CD4-positive, alpha-beta memory T cell (primary cell): ENCODE measurements at regions not wholly inside any gene's neighbourhood (a gene's known extent, or its start where the extent isn't known, plus 50 kb on each side); places are given as distances from the start of the nearest gene placed in this dataset.

ENCODE experiments used
- CTCF ChIA-PET: fragments of 350-600 bp; sonication (Branson Sonifier 250); formaldehyde crosslinking; loops from one replicate; lab custom pipeline; 2021; ENCODE audit warnings: inconsistent platforms; ENCODE audit not compliant: partially characterized antibody; lab: Charles Lee
- POLR2A ChIA-PET: fragments of 350-600 bp; sonication (Branson Sonifier 250); formaldehyde crosslinking; loops from one replicate; lab custom pipeline; 2021; ENCODE audit not compliant: partially characterized antibody; lab: Charles Lee
- DNase-seq, 5 donors: peaks; one replicate each; pipeline versions ENCODE4 v3.0.0 to v3.0.0-alpha.2; 2020 to 2022; ENCODE audit warnings: mixed read lengths in 1 of 5
- H3K27ac ChIP-seq: one replicate; pipeline ENCODE4 v1.7.0; 2013; ENCODE audit warnings: low read depth, low read length
- H3K27me3 ChIP-seq: 2 replicates; pipeline ENCODE4 v1.7.0; 2013; ENCODE audit warnings: mild to moderate bottlenecking, low read length, moderate library complexity; ENCODE audit not compliant: insufficient read depth
- H3K36me3 ChIP-seq: 2 replicates; pipeline ENCODE4 v1.7.0; 2013; ENCODE audit warnings: mild to moderate bottlenecking, low read length, moderate library complexity; ENCODE audit not compliant: insufficient read depth
- H3K4me1 ChIP-seq: 2 replicates; pipeline ENCODE4 v1.7.0; 2013; ENCODE audit warnings: mild to moderate bottlenecking, low read length, moderate library complexity; ENCODE audit not compliant: insufficient read depth
- H3K4me3 ChIP-seq, 2 donors: one replicate each; pipeline ENCODE4 v1.7.0; 2013; ENCODE audit warnings: low read length in 2 of 2, mild to moderate bottlenecking in 1 of 2
- H3K9me3 ChIP-seq, 2 donors: one replicate each; pipeline ENCODE4 v1.7.0; 2013; ENCODE audit warnings: low read length in 2 of 2, control low read depth in 1 of 2; ENCODE audit not compliant: control insufficient read depth in 1 of 2
- H3K27ac Mint-ChIP-seq, 7 donors: one replicate each; pipeline ENCODE4 v1.8.0; 2020 to 2021; ENCODE audit warnings: mixed read lengths in 7 of 7, mild to moderate bottlenecking in 6 of 7, inconsistent platforms in 3 of 7, moderate library complexity in 3 of 7
- H3K27me3 Mint-ChIP-seq, 2 donors: one replicate each; pipeline ENCODE4 v1.8.0; 2020 to 2021; ENCODE audit warnings: mixed read lengths in 2 of 2
- H3K36me3 Mint-ChIP-seq, 2 donors: one replicate each; pipeline ENCODE4 v1.8.0; 2020 to 2021; ENCODE audit warnings: mixed read lengths in 2 of 2, inconsistent platforms in 1 of 2, mild to moderate bottlenecking in 1 of 2
- H3K4me1 Mint-ChIP-seq, 4 donors: one replicate each; pipeline ENCODE4 v1.8.0; 2020 to 2021; ENCODE audit warnings: mixed read lengths in 4 of 4, mild to moderate bottlenecking in 1 of 4
- H3K4me3 Mint-ChIP-seq, 8 donors: one replicate each; pipeline ENCODE4 v1.8.0; 2020 to 2021; ENCODE audit warnings: mixed read lengths in 8 of 8, mild to moderate bottlenecking in 7 of 8, moderate library complexity in 6 of 8, inconsistent platforms in 3 of 8
- H3K9me3 Mint-ChIP-seq, 8 donors: one replicate each; pipeline ENCODE4 v1.8.0; 2020 to 2021; ENCODE audit warnings: mixed read lengths in 8 of 8, mild to moderate bottlenecking in 5 of 8, inconsistent platforms in 3 of 8, moderate library complexity in 1 of 8
- intact Hi-C: fragments of 100-400 bp; cut with micrococcal nuclease; formaldehyde crosslinking; loops from one replicate; pipeline ENCODE4 v1.15.1; 2023

DNA sequence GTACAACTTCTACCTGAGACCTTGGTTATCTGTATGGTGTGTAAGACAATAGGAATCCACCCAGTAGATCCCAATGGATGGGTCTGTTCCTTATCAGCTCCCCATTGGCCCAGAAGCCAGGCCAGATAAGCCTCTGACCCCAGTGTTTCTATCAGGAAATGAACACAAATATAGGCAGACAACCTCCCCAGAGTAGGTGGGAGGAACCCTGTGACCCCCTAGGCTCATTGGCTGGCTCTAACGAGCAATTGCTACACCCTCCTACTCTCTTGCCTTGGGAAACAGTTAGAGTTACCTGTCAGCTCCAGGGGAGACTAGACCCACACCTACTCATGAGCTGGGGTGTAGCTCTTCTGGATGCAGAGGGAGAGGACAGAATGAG lies 299.9 kb downstream of the UACA start:
- H3K27me3 Mint-ChIP-seq, result peaks cover 4 to 6% of the 10 kb centered on the region in 2 donors
- intact Hi-C loops, result loop anchor here (5.0 kb wide), 1 partner anchor 366 kb away; the partner anchor contains the start of gene TLE3
- POLR2A ChIA-PET, result no interaction called here
- Histone ChIP-seq H3K4me1 (peaks cover 13% of the 10 kb centered on the region), H3K36me3 (no peaks in the 10 kb centered on the region), H3K27ac (no peak overlapping the region), H3K9me3 (no peaks in the 10 kb centered on the region), H3K4me3 (no peak overlapping the region), H3K27me3 (no peaks in the 10 kb centered on the region)
- H3K4me1 Mint-ChIP-seq, result peaks cover 8 to 12% (median 10%) of the 10 kb centered on the region in 4 donors
- no peaks in the 10 kb centered on the region for H3K36me3 Mint-ChIP-seq
- DNase-seq, result no peak
- CTCF ChIA-PET, result interaction anchor here (1.1 to 7.4 kb wide), 5 partner anchors 25 to 987 kb away, joined by 3 to 109 read pairs (median 38); no protein-coding TSS in a partner anchor
- no peaks in the 10 kb centered on the region for H3K9me3 Mint-ChIP-seq
- H3K4me3 Mint-ChIP-seq, result no peak overlapping the region
- H3K27ac Mint-ChIP-seq, result no peak overlapping the region

- ChIA-PET POLR2A (no interaction called here), CTCF (interaction anchor here (1.0 to 1.1 kb wide), 2 partner anchors 40 to 882 kb away, joined by 3 read pairs; no protein-coding TSS in a partner anchor)
- no peaks in the 10 kb centered on the region for H3K9me3 ChIP-seq
- Mint-ChIP-seq H3K27ac (no peak overlapping the region), H3K4me1 (peaks cover 7 to 11% (median 8%) of the 10 kb centered on the region in 4 donors), H3K9me3 (no peaks in the 10 kb centered on the region), H3K27me3 (peaks cover 4% of the 10 kb centered on the region in 2 donors), H3K36me3 (no peaks in the 10 kb centered on the region), H3K4me3 (no peak overlapping the region)
- H3K27me3 ChIP-seq, result no peaks in the 10 kb centered on the region
- H3K4me3 ChIP-seq, result no peak overlapping the region
- no peaks in the 10 kb centered on the region for H3K36me3 ChIP-seq
- no peak overlapping the region for H3K27ac ChIP-seq
- no peak for DNase-seq
- H3K4me1 ChIP-seq, result peaks cover 12% of the 10 kb centered on the region
- intact Hi-C loops, result loop anchor here (5.0 kb wide), 1 partner anchor 365 kb away; the partner anchor contains the start of gene TLE3
These were observed 301.4 kb downstream of the UACA start for GRCh38 chr15:70461992-70462391.

- Histone ChIP-seq H3K27me3 (no peaks in the 10 kb centered on the region), H3K9me3 (no peaks in the 10 kb centered on the region), H3K4me1 (peaks cover 7% of the 10 kb centered on the region), H3K4me3 (no peak overlapping the region), H3K36me3 (no peaks in the 10 kb centered on the region), H3K27ac (no peak overlapping the region)
- ChIA-PET CTCF (interaction anchor here (0.9 to 2.3 kb wide), 7 partner anchors 10 to 985 kb away, joined by 3 to 8 read pairs (median 3); no protein-coding TSS in a partner anchor), POLR2A (interaction anchor here (2.1 kb wide), 1 partner anchor 32 kb away, joined by 4 read pairs; no protein-coding TSS in a partner anchor)
- H3K27me3 Mint-ChIP-seq, result peaks cover 4 to 5% of the 10 kb centered on the region in 2 donors
- no peak overlapping the region for H3K4me3 Mint-ChIP-seq
- H3K36me3 Mint-ChIP-seq, result no peaks in the 10 kb centered on the region
- no peak overlapping the region for H3K27ac Mint-ChIP-seq
- no peak for DNase-seq
- intact Hi-C loops, result loop anchor here (5.0 kb wide), 1 partner anchor 364 kb away; the partner anchor contains the start of gene TLE3
- H3K9me3 Mint-ChIP-seq, result no peaks in the 10 kb centered on the region
- peaks cover 4 to 7% (median 6%) of the 10 kb centered on the region in 4 donors for H3K4me1 Mint-ChIP-seq
These were observed 302.3 kb downstream of the UACA start for GRCh38 chr15:70461017-70461416.

DNA sequence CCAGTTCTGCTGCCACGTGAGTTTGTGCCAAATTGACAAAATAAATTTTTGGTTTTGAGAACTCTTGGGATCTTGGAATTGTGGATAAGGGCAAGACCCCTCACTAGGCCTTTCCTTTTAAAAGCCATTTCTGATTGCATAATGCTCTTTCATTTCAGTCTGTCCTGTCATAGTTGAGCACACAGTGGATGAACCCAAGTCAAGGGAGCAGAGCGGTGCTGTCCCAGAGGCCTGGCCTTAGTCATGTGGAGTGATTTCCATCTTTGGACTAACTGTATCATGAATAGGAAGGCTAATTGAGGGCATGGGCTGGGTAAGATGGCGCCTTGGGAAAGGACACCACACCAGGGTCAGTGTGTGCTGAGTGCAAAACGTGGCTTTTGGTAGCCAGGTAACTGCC lies 304.0 kb downstream of the UACA start:
- DNase-seq, result no peak
- CTCF ChIA-PET, result interaction anchor here (0.7 to 2.3 kb wide), 7 partner anchors 12 to 983 kb away, joined by 3 to 8 read pairs (median 3); no protein-coding TSS in a partner anchor
- no peaks in the 10 kb centered on the region for H3K27me3 ChIP-seq
- H3K4me1 ChIP-seq, result peaks cover 7% of the 10 kb centered on the region
- Mint-ChIP-seq H3K4me1 (peaks cover 4 to 7% (median 6%) of the 10 kb centered on the region in 4 donors), H3K36me3 (no peaks in the 10 kb centered on the region), H3K4me3 (no peak overlapping the region), H3K27ac (no peak overlapping the region), H3K27me3 (peaks cover 4 to 5% of the 10 kb centered on the region in 2 donors), H3K9me3 (no peaks in the 10 kb centered on the region)
- H3K9me3 ChIP-seq, result no peaks in the 10 kb centered on the region
- no peaks in the 10 kb centered on the region for H3K36me3 ChIP-seq
- intact Hi-C loops, result no loop called here
- no peak overlapping the region for H3K27ac ChIP-seq
- no peak overlapping the region for H3K4me3 ChIP-seq
- POLR2A ChIA-PET, result interaction anchor here (2.1 kb wide), 1 partner anchor 33 kb away, joined by 4 read pairs; no protein-coding TSS in a partner anchor

- no peaks in the 10 kb centered on the region for H3K27me3 ChIP-seq
- H3K4me3 ChIP-seq, result no peak overlapping the region
- intact Hi-C loops, result no loop called here
- no peak overlapping the region for H3K27ac ChIP-seq
- peaks cover 11 to 33% (median 18%) of the 10 kb centered on the region in 4 donors for H3K4me1 Mint-ChIP-seq
- H3K27ac Mint-ChIP-seq, result no peak overlapping the region
- no peaks in the 10 kb centered on the region for H3K9me3 ChIP-seq
- ChIA-PET CTCF (no interaction called here), POLR2A (no interaction called here)
- no peak overlapping the region for H3K4me3 Mint-ChIP-seq
- no peaks in the 10 kb centered on the region for H3K36me3 Mint-ChIP-seq
- no peaks in the 10 kb centered on the region for H3K9me3 Mint-ChIP-seq
- peaks cover 22% of the 10 kb centered on the region for H3K4me1 ChIP-seq
- H3K36me3 ChIP-seq, result no peaks in the 10 kb centered on the region
- peaks cover 1 to 4% of the 10 kb centered on the region in 2 donors for H3K27me3 Mint-ChIP-seq
- DNase-seq, result no peak
These were observed 309.6 kb downstream of the UACA start for GRCh38 chr15:70453766-70454165.

GRCh38 chr15:70453238-70453637 lies 310.1 kb downstream of the UACA start:
- Histone ChIP-seq H3K36me3 (no peaks in the 10 kb centered on the region), H3K4me1 (peaks cover 28% of the 10 kb centered on the region), H3K27ac (no peak overlapping the region), H3K27me3 (no peaks in the 10 kb centered on the region), H3K9me3 (no peaks in the 10 kb centered on the region), H3K4me3 (no peak overlapping the region)
- DNase-seq, result no peak
- ChIA-PET POLR2A (no interaction called here), CTCF (no interaction called here)
- intact Hi-C loops, result no loop called here
- H3K4me3 Mint-ChIP-seq, result no peak overlapping the region
- H3K27me3 Mint-ChIP-seq, result peaks cover 1 to 6% of the 10 kb centered on the region in 2 donors
- H3K9me3 Mint-ChIP-seq, result no peaks in the 10 kb centered on the region
- H3K27ac Mint-ChIP-seq, result no peak overlapping the region
- H3K36me3 Mint-ChIP-seq, result no peaks in the 10 kb centered on the region
- H3K4me1 Mint-ChIP-seq, result peaks cover 14 to 38% (median 22%) of the 10 kb centered on the region in 4 donors

DNA sequence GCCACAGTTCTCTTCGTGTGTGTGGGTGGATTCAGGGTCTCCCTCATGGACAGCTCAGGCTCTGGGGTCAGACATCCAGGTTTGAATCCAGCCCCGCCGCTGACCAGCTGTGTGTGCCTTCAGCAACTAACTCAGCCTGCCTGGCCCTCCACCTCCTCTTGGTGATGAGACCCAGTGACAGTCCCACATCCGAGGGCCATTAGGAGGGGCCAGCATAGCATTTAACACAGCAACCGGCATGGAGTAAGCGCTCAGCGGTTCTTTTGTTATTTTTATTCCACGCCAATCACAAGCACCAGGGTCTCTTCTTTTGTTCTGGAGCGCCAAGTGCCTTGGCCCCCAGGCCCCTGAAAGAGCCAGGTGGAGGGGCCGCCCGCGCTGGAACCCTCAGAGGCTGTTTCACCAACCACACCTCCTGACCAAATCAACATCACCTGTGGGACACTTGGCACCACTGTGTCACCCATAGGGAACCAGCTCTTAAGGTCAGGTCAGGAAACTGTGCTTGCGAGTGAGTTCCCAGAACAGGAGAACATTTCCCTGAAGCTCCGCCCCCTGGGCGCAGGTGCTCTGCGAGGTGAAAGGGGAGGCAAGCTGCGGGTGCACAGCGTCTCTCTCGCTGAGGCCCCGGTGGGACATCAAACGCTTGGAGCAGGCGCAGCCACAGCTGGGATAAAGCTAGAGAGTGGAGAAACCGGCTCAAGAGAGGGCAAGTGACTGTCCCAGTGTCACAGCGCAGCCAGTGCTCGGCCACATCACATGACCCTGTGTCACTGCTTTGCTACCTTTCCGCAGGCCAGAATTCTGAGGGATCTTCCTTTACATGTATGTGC lies 311.3 kb downstream of the UACA start:
- Histone ChIP-seq H3K4me1 (peaks cover 40% of the 10 kb centered on the region), H3K4me3 (no peak overlapping the region), H3K27me3 (no peaks in the 10 kb centered on the region), H3K27ac (no peak overlapping the region), H3K9me3 (no peaks in the 10 kb centered on the region), H3K36me3 (no peaks in the 10 kb centered on the region)
- H3K4me1 Mint-ChIP-seq, result peaks cover 20 to 50% (median 30%) of the 10 kb centered on the region in 4 donors
- intact Hi-C loops, result no loop called here
- H3K27ac Mint-ChIP-seq, result no peak overlapping the region
- H3K4me3 Mint-ChIP-seq, result peak overlapping the region in 6 of 8 donors; percentile 29 to 66 (median 41)
- H3K9me3 Mint-ChIP-seq, result no peaks in the 10 kb centered on the region
- POLR2A ChIA-PET, result interaction anchor here (1.7 kb wide), 1 partner anchor 15 kb away, joined by 3 read pairs; no protein-coding TSS in a partner anchor
- CTCF ChIA-PET, result interaction anchor here (1.0 to 1.2 kb wide), 2 partner anchors 13 to 15 kb away, joined by 3 read pairs; no protein-coding TSS in a partner anchor
- DNase-seq, result peak in 3 of 5 donors; percentile 9 to 20 (median 13)
- H3K27me3 Mint-ChIP-seq, result peaks cover 1 to 11% of the 10 kb centered on the region in 2 donors
- H3K36me3 Mint-ChIP-seq, result no peaks in the 10 kb centered on the region
